ENCODE measurements at regions not wholly inside any gene's neighbourhood (a gene's known extent, or its start where the extent isn't known, plus 50 kb on each side); places are given as distances from the start of the nearest gene placed in this dataset.
"Not testable (repeated sequence)": the region's sequence is repeated elsewhere in the genome, so short reads cannot be mapped to it uniquely, and the experiment has no call there.

GRCh38 chr21:38623552-38623951 is 125.3 kb upstream of the ERG start:
- Mint-ChIP-seq H3K9me3 (ENCODE audit: low read depth) (no peaks in the 10 kb centered on the region), H3K4me3 (no peak overlapping the region), H3K4me1 (no peaks in the 10 kb centered on the region), H3K27ac (no peak overlapping the region), H3K36me3 (no peaks in the 10 kb centered on the region), H3K27me3 (no peaks in the 10 kb centered on the region)
- DNase-seq (no peak), ATAC-seq (no peak)
- CTCF ChIA-PET: no interaction called here

- Mint-ChIP-seq H3K36me3 (no peaks in the 10 kb centered on the region), H3K27me3 (no peaks in the 10 kb centered on the region), H3K4me3 (no peak overlapping the region), H3K9me3 (ENCODE audit: low read depth) (peaks cover 3% of the 10 kb centered on the region), H3K4me1 (no peaks in the 10 kb centered on the region), H3K27ac (no peak overlapping the region)
- ATAC-seq: no peak
- CTCF ChIA-PET: no interaction called here
- DNase-seq: no peak
Measured at GRCh38 chr21:38625000-38625399, 126.7 kb upstream of the ERG start.

- no peak overlapping the region for H3K27ac Mint-ChIP-seq
- no peaks in the 10 kb centered on the region for H3K36me3 Mint-ChIP-seq
- DNase-seq (no peak), ATAC-seq (no peak)
- no peak overlapping the region for H3K4me3 Mint-ChIP-seq
- peaks cover 3% of the 10 kb centered on the region for H3K9me3 Mint-ChIP-seq (ENCODE audit: low read depth)
- CTCF ChIA-PET: no interaction called here
- H3K27me3 Mint-ChIP-seq: no peaks in the 10 kb centered on the region
- no peaks in the 10 kb centered on the region for H3K4me1 Mint-ChIP-seq
Measured at GRCh38 chr21:38626306-38626705, 128.0 kb upstream of the ERG start.

- peaks cover 3% of the 10 kb centered on the region for H3K9me3 Mint-ChIP-seq (ENCODE audit: low read depth)
- no peaks in the 10 kb centered on the region for H3K36me3 Mint-ChIP-seq
- no peak overlapping the region for H3K27ac Mint-ChIP-seq
- no peak overlapping the region for H3K4me3 Mint-ChIP-seq
- H3K4me1 Mint-ChIP-seq: no peaks in the 10 kb centered on the region
- CTCF ChIA-PET: no interaction called here
- DNase-seq (no peak), ATAC-seq (no peak)
- no peaks in the 10 kb centered on the region for H3K27me3 Mint-ChIP-seq
Measured at GRCh38 chr21:38628349-38628748, 130.1 kb upstream of the ERG start.

GRCh38 chr21:38631206-38631605 is 132.9 kb upstream of the ERG start:
- no peak overlapping the region for H3K4me3 Mint-ChIP-seq
- H3K36me3 Mint-ChIP-seq: no peaks in the 10 kb centered on the region
- H3K27ac Mint-ChIP-seq: no peak overlapping the region
- CTCF ChIA-PET: no interaction called here
- ATAC-seq (no peak), DNase-seq (no peak)
- H3K27me3 Mint-ChIP-seq: no peaks in the 10 kb centered on the region
- H3K9me3 Mint-ChIP-seq (ENCODE audit: low read depth): peaks cover 6% of the 10 kb centered on the region
- H3K4me1 Mint-ChIP-seq: no peaks in the 10 kb centered on the region

GRCh38 chr21:38631676-38632075 is 133.4 kb upstream of the ERG start:
- Mint-ChIP-seq H3K9me3 (ENCODE audit: low read depth) (peaks cover 6% of the 10 kb centered on the region), H3K27ac (no peak overlapping the region), H3K4me1 (no peaks in the 10 kb centered on the region), H3K4me3 (no peak overlapping the region), H3K36me3 (no peaks in the 10 kb centered on the region), H3K27me3 (no peaks in the 10 kb centered on the region)
- CTCF ChIA-PET: no interaction called here
- ATAC-seq (no peak), DNase-seq (no peak)

- CTCF ChIA-PET: no interaction called here
- peaks cover 2% of the 10 kb centered on the region for H3K4me1 Mint-ChIP-seq
- ATAC-seq (no peak), DNase-seq (no peak)
- no peaks in the 10 kb centered on the region for H3K36me3 Mint-ChIP-seq
- no peaks in the 10 kb centered on the region for H3K27me3 Mint-ChIP-seq
- no peak overlapping the region for H3K27ac Mint-ChIP-seq
- H3K4me3 Mint-ChIP-seq: no peak overlapping the region
- H3K9me3 Mint-ChIP-seq (ENCODE audit: low read depth): peaks cover 4% of the 10 kb centered on the region
Measured at GRCh38 chr21:38637161-38637560, 138.9 kb upstream of the ERG start.

GRCh38 chr21:38639571-38640354 is 141.5 kb upstream of the ERG start:
- H3K9me3 Mint-ChIP-seq (ENCODE audit: low read depth): peaks cover 4% of the 10 kb centered on the region

GRCh38 chr21:38640355-38640742 is 142.1 kb upstream of the ERG start:
- H3K4me3 Mint-ChIP-seq; H3K36me3 Mint-ChIP-seq; H3K4me1 Mint-ChIP-seq; CTCF ChIA-PET; DNase-seq; ATAC-seq; H3K9me3 Mint-ChIP-seq (ENCODE audit: low read depth); H3K27ac Mint-ChIP-seq; H3K27me3 Mint-ChIP-seq: not testable (repeated sequence)

More at GRCh38 chr21:38639571-38640354, 141.5 kb upstream of the ERG start:
- Mint-ChIP-seq H3K27ac (no peak overlapping the region), H3K27me3 (no peaks in the 10 kb centered on the region), H3K36me3 (no peaks in the 10 kb centered on the region), H3K4me1 (peaks cover 2% of the 10 kb centered on the region), H3K4me3 (no peak overlapping the region)
- DNase-seq: no peak
- CTCF ChIA-PET: no interaction called here
- no peak for ATAC-seq

GRCh38 chr21:38643404-38644023 is 145.2 kb upstream of the ERG start:
- CTCF ChIA-PET: no interaction called here
- no peaks in the 10 kb centered on the region for H3K36me3 Mint-ChIP-seq

GRCh38 chr21:38645282-38645681 is 147.0 kb upstream of the ERG start:
- no peak overlapping the region for H3K4me3 Mint-ChIP-seq
- H3K4me1 Mint-ChIP-seq: no peaks in the 10 kb centered on the region
- ATAC-seq (no peak), DNase-seq (no peak)
- no peaks in the 10 kb centered on the region for H3K36me3 Mint-ChIP-seq
- peaks cover 6% of the 10 kb centered on the region for H3K27me3 Mint-ChIP-seq
- no peaks in the 10 kb centered on the region for H3K9me3 Mint-ChIP-seq (ENCODE audit: low read depth)
- no peak overlapping the region for H3K27ac Mint-ChIP-seq
- CTCF ChIA-PET: no interaction called here

More at GRCh38 chr21:38643404-38644023, 145.2 kb upstream of the ERG start:
- ATAC-seq (no peak), DNase-seq (no peak)
- peaks cover 4% of the 10 kb centered on the region for H3K27me3 Mint-ChIP-seq
- H3K27ac Mint-ChIP-seq: no peak overlapping the region
- no peaks in the 10 kb centered on the region for H3K9me3 Mint-ChIP-seq (ENCODE audit: low read depth)
- H3K4me3 Mint-ChIP-seq: no peak overlapping the region
- H3K4me1 Mint-ChIP-seq: peaks cover 2% of the 10 kb centered on the region

- Mint-ChIP-seq H3K4me3 (no peak overlapping the region), H3K9me3 (ENCODE audit: low read depth) (no peaks in the 10 kb centered on the region), H3K36me3 (no peaks in the 10 kb centered on the region), H3K27ac (no peak overlapping the region), H3K4me1 (no peaks in the 10 kb centered on the region), H3K27me3 (peaks cover 6% of the 10 kb centered on the region)
- ATAC-seq (no peak), DNase-seq (no peak)
- CTCF ChIA-PET: no interaction called here
Measured at GRCh38 chr21:38646213-38646837, 148.0 kb upstream of the ERG start.

- Mint-ChIP-seq H3K27me3 (peaks cover 6% of the 10 kb centered on the region), H3K27ac (no peak overlapping the region), H3K36me3 (no peaks in the 10 kb centered on the region), H3K4me1 (no peaks in the 10 kb centered on the region), H3K9me3 (ENCODE audit: low read depth) (no peaks in the 10 kb centered on the region), H3K4me3 (no peak overlapping the region)
- CTCF ChIA-PET: no interaction called here
- DNase-seq (no peak), ATAC-seq (no peak)
Measured at GRCh38 chr21:38649120-38649519, 150.8 kb upstream of the ERG start.

GRCh38 chr21:38651570-38651969 is 153.3 kb upstream of the ERG start:
- no peak for ATAC-seq
- Mint-ChIP-seq H3K36me3 (no peaks in the 10 kb centered on the region), H3K27me3 (peaks cover 21% of the 10 kb centered on the region), H3K27ac (no peak overlapping the region), H3K9me3 (ENCODE audit: low read depth) (no peaks in the 10 kb centered on the region), H3K4me1 (no peaks in the 10 kb centered on the region), H3K4me3 (no peak overlapping the region)
- no peak for DNase-seq
- CTCF ChIA-PET: no interaction called here

Measured in activated CD8-positive, alpha-beta memory T cell treated with anti-CD3 and anti-CD28 coated beads, Interleukin-2, amount 10 ng/mL, durations not matched to agents 7 days and 5 days (primary cell).